Activated effector memory CD4-positive, alpha-beta T cell treated with Interleukin-2 at 50 U/mL for 16 hours (primary cell): ENCODE measurements at regions not wholly inside any gene's neighbourhood (a gene's known extent, or its start where the extent isn't known, plus 50 kb on each side); places are given as distances from the start of the nearest gene placed in this dataset.

Source experiments
- DNase-seq: peaks from one replicate; pipeline ENCODE4 v3.0.0-alpha.2; 2020

DNA sequence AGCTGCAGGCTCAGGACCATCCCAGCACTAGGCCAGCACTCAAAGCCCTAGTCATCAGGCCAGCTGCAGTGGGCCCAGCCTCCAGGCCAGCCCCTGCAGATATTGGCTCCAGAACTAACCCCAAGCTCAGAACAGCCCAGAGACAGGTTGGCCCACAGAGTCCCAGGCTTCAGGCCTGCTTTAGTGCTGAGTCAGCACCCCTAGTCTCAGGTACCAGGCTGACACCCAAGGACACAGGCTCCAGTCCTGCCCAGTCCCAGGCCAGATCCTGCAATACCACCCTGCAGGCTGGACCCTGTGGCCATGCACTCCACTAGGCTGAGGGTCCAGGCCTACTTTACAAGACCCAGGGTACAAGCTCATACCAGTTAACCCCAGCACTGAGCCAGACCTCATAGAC is 234.4 kb upstream of the GPRIN3 start:
- no peak for DNase-seq

DNA sequence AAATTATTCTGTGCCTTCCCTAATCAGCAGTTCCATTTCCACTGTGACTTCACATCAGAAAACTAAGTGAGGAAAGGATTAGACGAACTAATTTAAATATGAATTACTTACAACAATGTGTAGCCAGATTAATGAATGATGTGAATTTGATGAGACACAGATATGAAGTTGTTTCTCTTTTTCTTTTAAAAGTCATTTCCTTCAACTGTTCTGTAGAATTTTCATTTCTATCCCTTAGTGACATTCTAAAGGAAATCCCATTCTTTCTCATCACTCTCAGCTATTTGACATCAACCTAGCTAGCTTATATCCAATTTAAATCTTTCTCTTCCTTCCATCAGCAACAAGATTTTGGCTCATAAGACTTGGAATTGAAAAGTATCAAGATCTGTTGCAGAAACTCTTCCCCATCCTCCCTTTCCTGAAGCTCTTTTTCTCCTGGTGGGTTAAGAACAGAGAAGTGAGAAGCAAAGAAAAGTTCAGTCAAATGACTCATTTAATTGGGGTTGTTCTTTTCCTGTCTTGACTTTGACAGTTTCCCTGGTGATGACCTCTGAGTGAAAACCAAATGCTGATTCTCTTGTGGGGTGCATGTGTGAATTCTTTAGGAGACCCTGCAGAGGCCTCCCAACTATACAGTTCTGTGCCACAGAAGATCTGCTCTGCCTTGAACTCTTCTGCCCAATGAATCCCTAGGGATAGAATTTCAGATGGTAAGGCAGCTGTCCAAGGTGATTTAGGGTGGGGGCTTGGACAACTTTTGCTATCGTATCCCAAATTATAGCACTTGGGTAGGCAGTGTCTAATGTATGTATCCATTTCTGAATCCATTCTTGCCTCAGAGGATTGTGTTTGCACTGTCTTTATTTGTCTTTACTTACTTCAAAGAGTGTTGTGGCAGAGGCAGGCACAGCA is 232.5 kb upstream of the GPRIN3 start:
- DNase-seq = no peak

DNA sequence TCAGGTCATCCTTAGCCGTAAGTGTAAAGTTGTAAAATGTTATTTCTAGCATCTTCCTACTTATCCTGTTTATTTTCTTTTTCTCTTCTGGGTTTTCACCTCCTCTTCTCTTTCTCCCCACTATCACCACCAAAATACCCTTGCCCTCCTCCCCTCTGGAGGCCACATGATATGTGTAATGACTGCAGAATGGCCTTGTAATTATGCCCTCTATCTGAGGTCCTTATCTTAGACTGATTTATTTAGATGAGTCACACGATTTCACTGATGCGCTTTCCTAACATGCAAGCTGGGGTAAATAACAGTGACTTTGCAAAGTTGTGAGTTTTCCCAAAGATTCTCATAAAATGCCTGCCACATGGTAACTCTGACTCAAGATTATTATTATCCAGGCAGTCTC is 231.8 kb upstream of the GPRIN3 start:
- DNase-seq = no peak

DNA sequence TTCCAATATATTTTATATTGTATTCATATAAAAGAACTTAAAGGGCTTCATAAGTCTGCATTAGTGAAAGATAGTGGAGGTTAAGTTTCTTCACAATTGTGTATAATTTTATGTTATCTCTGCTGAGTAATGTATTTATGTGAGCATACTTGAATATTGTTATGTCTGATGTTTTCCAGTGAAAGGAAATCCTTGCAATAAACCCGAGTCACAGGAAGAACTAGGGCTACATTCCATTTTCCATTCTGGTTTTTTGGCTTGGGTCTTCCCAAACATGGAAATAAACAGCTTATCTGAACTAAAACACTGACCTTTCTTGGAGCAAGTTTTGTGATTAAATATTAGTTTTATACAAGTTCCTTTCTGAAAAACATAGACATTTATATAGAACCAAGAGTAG is 231.3 kb upstream of the GPRIN3 start:
- DNase-seq = no peak

DNA sequence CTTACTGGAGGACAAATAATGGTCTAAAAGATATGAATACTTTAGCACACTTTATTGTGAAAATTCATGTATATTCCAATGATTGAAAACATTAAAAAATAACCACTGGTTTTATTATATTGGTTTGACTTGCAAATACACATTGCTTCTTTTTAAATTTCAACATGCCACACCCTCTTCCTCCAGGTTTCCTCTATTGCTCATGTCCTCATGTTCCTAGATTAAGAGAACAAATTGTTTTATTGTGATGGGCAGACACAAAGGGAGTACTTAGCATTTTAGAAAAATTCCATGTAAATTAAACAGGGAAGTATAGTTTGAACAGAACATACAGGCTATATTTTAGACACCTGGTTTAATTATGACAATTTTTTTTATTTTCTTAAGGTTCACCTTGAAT is 230.6 kb upstream of the GPRIN3 start:
- DNase-seq = no peak

DNA sequence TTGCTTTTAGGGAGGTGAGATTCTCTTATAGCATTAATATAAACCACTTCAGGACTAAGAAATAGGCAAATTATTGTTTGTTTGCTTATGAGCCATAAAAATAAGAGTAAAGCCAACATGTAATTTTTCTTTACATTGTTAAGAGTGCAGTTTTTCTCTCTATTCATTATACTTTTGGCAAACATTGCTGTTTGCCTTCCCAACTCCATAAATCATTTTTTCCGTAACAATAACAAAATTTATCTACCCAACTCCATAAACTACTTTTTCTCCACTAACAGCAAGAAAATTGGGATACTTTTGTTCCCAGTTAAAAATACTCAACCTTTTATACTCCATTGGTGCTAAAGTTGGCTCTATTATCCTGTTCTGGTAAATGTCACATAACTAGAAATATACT is 229.7 kb upstream of the GPRIN3 start:
- DNase-seq = no peak

DNA sequence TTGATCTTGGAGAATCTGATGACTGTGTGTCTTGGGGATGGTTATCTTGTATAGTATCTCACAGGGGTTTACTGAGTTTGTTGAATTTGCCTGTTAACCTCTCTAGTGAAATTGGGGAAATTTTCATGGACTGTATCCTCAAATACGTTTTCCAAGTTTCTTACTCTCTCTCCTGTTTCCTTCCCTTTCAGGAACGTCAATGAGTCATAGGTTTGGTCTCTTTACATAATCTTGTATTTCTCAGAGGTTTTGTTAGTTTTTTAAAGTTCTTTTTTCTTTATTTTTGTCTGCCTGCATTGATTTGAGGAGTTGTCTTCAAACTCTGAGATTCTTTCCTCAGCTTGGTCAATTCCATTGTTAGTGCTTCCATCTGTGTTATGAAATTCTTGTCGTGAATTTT is 227.7 kb upstream of the GPRIN3 start:
- DNase-seq = no peak

DNA sequence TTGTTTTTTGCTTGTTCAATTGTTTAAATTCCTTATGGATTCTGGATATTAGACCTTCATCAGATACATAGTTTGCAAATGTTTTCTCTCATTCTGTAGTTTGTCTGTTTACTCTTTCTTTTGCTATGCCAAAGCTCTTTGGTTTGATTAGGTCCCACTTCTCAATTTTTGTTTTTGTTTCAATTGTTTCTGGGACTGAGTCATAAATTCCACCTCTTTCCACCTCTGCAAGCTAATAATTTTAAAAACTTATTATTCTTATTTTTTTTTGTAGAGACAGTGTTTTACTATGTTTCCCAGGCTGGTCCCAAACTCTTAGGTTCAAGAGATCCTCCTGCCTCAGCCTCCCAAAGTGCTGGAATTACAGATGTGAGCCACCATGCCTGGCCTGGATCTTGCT is 226.8 kb upstream of the GPRIN3 start:
- no peak for DNase-seq

DNA sequence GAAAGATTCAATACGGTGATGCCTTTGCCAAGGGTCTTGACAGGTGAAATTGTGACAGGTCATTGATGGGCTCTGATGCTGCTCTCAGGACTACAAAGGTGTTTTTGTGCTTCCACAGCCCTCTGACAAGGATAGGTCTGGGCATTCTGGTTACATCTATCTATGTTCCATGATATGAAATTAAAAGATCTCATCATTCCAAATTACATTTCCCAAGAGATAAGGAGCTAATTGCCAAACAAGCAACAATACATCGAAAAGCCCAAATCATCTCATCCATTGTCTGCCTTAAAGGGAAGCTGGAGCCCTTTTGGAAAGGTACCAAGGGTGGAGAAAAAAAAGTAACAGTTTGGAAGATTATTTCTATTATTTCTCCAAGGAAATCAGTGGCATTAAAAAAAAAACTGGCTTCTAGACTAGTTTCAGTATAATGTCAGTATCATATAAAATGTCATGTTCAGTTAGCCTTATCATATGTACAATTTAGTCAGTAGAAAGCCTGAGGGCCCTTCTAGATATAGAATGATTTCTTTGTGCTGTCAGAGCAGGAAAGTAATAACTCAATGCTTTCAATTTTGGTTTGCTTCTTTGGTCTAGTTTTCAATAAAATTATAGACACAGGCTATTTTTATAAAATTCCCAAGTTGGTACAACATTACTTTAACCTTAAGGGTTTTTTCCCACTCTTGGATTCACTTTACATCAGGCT is 224.5 kb upstream of the GPRIN3 start:
- no peak for DNase-seq

DNA sequence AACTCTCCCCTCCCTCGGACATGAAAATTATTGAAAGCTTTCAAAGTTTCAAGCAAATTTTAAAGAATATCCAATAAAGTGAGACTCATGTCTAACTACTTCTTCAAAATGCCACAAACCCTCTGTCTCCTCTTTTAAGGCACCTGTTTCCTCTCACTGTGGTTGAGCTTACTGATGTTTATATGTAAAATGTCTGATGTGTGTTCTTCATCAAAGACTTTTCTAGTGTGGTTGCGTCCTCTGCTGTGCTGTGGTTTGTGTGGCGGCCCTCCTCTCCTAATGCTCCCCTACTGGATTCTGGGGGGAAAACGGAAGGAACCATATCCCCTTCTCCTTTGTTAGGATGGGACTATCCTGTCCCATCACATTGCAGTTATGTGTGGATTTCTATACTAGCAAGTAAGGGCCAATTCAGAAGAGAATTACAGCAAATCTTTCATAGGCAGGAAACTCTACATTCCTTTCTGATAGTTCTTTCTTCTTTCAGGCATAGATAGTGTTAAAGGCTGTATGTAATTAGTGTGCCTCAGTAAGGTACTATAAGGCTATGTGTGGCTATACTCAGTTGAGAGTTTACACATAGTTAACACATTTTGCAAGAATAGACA is 221.0 kb upstream of the GPRIN3 start:
- no peak for DNase-seq

DNA sequence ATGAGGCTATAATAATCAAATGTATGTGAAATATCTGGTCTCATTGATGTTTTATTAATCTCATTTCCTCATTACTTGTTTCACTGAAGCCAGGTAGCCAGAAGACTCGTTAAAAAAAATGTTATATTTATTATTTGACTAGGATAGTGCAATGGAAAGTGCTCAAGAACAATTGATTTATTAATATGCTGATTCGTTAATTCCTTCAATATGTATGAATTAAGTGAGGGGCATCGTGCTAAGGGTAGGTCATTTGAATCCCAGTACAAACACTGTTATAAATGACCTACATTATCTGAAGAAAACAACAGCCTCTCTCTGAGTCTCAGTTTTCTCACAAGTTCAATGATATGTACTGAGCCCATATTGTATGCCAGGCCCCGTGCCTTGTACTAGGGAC is 214.2 kb upstream of the GPRIN3 start:
- DNase-seq = no peak

DNA sequence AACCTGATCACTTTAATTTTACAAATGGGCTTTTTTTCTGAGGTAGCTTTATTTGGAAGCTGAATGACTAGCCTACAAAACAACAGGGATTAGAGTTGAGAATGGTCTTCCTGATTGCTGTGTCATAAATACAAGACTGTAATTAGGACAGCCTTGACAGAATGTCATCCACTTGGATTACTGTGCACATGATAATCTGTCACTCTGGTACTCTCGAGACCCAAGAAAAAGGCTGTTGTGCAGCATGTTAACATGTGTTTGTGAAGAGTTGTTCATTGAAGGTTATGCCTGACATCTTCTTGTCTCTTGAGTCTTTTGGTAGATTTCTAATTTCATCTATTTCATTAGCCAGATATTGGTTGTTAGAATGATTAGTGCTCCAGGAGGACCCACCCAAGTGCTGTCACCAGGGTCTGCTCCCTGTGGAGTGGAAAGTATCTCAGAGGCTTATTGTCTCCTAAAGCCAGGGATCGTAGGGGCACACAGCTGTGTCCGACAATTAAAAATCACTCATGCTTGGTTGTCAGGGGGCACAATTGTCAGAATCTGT is 212.2 kb upstream of the GPRIN3 start:
- DNase-seq = no peak

DNA sequence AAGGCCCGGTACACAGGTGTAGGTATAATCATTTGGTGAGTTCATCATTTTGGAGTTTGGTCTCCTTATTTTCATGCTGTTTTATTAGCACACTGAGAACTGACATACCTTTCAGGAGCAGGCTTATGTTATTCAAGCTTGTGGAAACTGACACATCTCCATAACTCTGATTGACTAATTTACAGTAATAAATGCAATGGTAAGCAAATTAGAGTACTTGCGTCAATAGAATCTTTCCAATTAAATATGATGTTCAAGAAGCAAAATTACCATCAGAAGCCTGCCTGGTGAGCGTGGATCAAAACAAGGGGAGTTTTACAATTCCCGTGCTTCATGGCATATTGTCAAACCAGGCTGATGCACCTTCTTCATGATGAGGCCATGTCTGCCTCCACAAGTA is 210.7 kb upstream of the GPRIN3 start:
- no peak for DNase-seq

DNA sequence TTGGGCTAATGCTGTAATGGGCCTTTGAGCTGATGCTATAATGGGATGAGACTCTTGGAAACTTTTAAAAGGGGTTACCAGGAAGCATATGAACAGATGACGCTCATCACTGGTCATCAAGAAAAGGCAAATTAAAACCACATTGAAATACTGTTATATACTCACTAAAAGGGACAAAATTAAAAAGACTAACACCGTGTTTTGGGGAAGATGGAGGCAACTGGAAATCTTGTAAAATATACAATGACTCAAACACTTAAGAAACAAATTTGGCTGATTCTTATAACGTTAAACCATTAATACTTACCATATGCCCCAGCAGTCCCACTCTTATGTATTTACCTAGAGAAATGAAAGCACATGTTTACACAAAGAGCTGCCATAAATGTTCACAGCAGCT is 207.2 kb upstream of the GPRIN3 start:
- no peak for DNase-seq

DNA sequence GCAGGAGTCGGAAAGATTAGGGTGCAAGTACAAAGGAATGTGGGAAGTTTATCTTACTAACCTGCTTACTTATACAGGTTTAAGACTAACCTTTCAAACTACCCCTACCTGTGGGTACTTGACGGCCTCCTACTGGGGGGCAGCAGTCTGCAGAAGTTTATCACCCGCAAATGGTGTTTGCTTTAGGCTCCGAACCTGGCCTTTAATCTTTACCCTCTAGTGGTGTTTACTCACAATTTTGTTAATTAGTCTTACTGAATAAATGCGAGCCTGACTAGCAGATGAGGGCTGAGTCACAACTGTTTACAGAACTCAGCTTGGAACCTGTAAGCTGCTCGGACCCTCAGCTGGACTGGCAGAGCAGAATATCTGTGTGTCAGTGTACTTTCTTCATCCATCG is 204.2 kb upstream of the GPRIN3 start:
- no peak for DNase-seq

DNA sequence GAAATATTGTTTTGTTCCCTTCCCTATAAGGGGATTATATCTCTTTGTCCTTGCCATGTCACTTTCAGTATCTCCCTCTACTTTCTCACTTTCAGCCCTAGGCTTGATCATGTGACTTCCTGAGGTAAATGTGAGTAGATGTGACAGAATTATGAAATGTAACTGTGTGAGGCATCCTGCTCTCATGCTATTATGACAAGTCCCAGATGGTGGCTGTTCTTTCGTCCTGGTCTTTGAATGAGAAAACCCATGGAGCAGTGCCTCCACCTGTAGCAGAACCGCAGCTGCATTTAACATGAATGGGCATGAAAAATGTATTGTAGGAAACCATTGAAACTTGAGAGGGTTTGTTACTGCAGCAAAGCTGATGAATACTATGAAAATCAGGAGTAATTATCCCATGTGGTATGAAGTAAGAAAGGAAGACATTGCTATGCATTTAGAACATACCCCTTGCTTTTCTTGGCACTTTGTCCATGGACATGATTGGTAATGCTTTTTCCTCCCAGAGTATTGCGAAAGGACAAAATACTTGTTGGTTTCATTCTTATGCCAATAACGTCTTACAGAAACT is 202.2 kb upstream of the GPRIN3 start:
- no peak for DNase-seq

DNA sequence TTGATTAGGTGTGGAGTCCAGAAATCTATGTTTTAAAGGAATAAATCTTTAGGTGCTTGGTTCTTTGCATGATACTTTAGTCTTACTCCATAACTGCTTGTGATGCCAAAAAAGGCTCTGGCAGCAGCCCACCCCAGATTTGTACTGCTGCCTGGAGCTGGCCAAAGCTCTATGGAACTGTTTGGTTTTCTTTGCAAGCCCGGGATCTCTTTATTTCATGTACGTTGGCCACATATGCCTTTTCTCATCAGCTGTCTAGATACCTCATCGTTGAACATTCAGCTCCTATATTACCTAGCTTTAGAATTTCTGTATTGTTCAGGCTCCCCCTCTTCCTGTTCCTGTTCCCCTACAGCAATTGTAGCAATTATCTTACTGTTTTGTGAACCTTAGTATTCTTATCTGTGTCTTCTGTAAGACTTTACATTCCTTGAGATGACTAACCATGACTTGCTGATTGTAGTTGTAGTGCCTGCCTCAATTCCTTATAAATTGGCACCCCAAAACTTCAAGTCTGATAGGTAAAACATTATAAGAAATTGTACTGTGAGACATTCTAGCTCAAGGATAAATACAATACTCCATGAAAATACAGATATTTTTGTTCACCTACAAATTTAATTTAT is 199.4 kb upstream of the GPRIN3 start:
- no peak for DNase-seq

DNA sequence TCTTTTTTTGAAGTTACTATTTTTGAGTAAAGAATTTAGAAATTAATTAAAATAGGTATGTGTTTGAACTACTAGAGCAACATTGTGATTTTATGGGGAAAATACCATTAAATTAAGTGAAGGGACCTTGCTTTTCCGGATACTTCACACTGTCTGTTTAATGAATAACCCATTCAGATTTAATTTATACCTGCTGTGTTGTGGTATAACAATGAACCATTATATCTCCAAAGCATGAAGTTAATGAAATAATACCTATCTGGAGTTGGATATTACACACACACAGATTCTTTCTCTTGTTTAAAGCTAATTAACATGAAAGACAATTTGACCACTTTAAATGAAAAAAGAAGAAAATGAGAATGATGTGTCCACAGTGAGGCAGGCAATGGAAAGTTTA is 195.0 kb upstream of the GPRIN3 start:
- no peak for DNase-seq

DNA sequence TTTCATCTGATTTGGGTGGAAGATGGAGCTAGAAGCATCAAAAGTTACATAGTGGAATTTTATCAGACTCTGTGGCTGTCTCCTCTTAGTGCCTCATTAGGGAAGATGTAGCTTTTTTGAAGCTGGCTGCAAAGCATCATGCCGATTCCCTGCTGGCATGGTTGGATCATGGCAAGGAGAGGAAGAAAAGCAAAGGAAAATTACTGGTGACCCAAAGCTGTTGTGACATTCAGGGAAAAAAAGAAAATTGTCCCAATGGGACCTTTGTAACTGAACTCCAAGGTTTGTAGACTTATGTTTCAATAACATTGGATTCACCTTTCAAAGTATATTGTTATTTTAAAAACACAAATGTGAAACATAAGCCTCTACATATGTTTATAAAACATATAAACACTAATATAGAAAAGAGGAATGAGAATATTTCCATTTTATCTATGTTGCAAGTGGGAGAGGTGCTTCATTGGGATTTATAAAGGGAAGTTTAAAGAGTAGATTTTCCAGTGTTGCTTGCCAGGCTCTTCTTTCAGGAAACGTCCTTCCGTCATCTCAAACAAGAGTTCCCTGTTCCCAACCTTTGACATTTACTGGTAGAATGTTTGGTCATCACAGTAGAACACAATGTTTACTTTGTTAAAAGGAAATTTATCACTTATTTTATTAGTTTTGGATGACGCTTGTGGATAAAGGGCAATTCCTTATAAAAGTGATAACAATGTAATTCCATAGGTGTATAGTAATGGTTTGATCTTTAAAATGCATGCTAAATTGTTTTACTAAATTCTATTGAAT is 190.1 kb upstream of the GPRIN3 start:
- no peak for DNase-seq

DNA sequence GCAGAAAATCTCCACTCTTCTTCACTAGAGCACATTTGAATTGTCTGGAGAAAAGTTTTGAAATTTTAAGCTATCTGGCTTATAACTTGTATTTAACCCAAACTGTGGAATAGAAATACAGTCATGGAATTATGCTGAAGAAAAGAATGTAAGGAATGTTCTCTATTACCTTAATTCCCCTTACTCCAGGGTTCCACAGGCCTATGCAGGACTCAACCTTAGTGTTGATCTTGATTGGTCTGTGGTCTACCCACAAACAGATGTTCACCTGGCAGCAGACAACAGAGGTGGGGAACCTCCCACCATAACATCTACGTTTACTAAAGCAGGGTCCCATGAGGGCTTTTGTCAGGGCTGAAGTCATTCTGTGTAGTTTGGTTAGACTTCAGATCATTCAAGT is 189.3 kb upstream of the GPRIN3 start:
- no peak for DNase-seq

DNA sequence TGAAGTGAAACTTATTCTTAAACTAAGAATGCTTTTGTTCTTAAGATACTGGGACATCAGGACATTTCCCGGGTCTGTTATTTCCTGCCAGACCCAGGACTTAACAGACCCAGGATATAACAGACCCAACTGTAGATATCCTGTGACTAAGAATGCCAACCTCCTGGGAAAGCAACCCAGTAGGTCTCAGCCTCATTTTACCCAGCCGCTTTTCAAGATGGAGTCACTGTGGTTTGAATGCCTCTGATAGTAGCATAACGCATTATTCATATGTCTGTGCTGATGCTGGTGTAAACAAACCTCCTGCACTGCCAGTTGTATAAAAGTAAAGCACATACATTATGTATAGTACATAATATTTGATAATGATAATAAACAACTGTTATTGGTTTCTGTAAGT is 185.8 kb upstream of the GPRIN3 start:
- no peak for DNase-seq

DNA sequence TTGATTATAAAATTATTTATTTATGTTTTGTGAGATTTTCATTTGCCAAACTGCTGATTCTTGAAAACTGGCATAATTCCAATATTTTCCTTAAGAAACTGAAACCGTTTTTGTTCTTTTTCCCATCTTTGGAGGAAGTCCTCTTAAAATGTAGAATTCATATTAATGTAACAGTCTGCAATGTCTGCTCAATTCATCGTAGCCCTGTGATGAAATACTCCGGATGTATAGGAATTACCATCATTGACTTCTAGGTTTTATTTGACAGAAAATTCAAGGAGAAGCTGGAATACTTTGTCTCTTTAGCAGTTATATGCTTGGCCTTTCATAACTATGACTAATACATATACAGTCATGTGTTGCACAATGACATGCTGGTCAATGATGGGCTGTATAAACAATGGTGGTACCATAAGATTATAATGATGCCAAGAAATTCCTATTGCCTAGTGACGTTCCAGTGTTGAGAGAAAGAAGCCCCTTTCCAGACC is 185.0 kb upstream of the GPRIN3 start:
- no peak for DNase-seq
